H9 (cell line): ENCODE measurements at regions not wholly inside any gene's neighbourhood (a gene's known extent, or its start where the extent isn't known, plus 50 kb on each side); places are given as distances from the start of the nearest gene placed in this dataset.

Experiments
- DNase-seq: peaks from one replicate; pipeline ENCODE4 v3.0.0-alpha.2; 2017
- H2AFZ ChIP-seq: one replicate; pipeline ENCODE4 v1.6.1; 2013; ENCODE audit warnings: mild to moderate bottlenecking, low read length, control low read depth, moderate library complexity
- H2AK5ac ChIP-seq: 2 replicates; pipeline ENCODE4 v1.6.1; 2013; ENCODE audit warnings: low read length, control low read depth, mixed read lengths; ENCODE audit not compliant: insufficient read length
- H2BK120ac ChIP-seq: one replicate; pipeline ENCODE4 v1.6.1; 2013; ENCODE audit warnings: low read depth, mild to moderate bottlenecking, low read length, control low read depth, inconsistent platforms; ENCODE audit not compliant: poor library complexity, severe bottlenecking
- H2BK12ac ChIP-seq: 2 replicates; pipeline ENCODE4 v1.6.1; 2013; ENCODE audit warnings: low read length, control low read depth, mixed read lengths, low read depth; ENCODE audit not compliant: insufficient read length
- H2BK15ac ChIP-seq: 2 replicates; pipeline ENCODE4 v1.6.1; 2013; ENCODE audit warnings: low read depth, low read length, control low read depth
- H2BK20ac ChIP-seq: one replicate; pipeline ENCODE4 v1.6.1; 2013; ENCODE audit warnings: low read depth, mild to moderate bottlenecking, low read length, control low read depth, inconsistent platforms; ENCODE audit not compliant: poor library complexity, severe bottlenecking
- H2BK5ac ChIP-seq: 2 replicates; pipeline ENCODE4 v1.6.1; 2013; ENCODE audit warnings: low read length, control low read depth, mixed read lengths; ENCODE audit not compliant: insufficient read length
- H3K14ac ChIP-seq: 2 replicates; pipeline ENCODE4 v1.6.1; 2013; ENCODE audit warnings: low read length, control low read depth; ENCODE audit not compliant: insufficient read depth
- H3K18ac ChIP-seq: 2 replicates; pipeline ENCODE4 v1.6.1; 2013; ENCODE audit warnings: low read depth, mild to moderate bottlenecking, mixed read lengths, low read length, control low read depth; ENCODE audit not compliant: insufficient read length
- H3K23ac ChIP-seq: 2 replicates; pipeline ENCODE4 v1.6.1; 2013; ENCODE audit warnings: low read length, control low read depth, mixed read lengths, low read depth; ENCODE audit not compliant: insufficient read length
- H3K23me2 ChIP-seq: 2 replicates; pipeline ENCODE4 v1.6.1; 2013; ENCODE audit warnings: low read depth, mild to moderate bottlenecking, mixed read lengths, low read length, control low read depth; ENCODE audit not compliant: insufficient read length, poor library complexity, severe bottlenecking
- H3K27ac ChIP-seq: 2 replicates; pipeline ENCODE4 v1.5.1; 2013; ENCODE audit warnings: low read length, control low read depth, mixed read lengths, low read depth; ENCODE audit not compliant: insufficient read length
- H3K27me3 ChIP-seq: 2 replicates; pipeline ENCODE4 v1.6.1; 2013; ENCODE audit warnings: low read length, control low read depth, inconsistent platforms; ENCODE audit not compliant: insufficient read depth
- H3K4ac ChIP-seq: 2 replicates; pipeline ENCODE4 v1.6.1; 2013; ENCODE audit warnings: low read depth, mild to moderate bottlenecking, control low read depth, inconsistent platforms, low read length, moderate library complexity
- H3K4me1 ChIP-seq: 2 replicates; pipeline ENCODE4 v1.6.1; 2013; ENCODE audit warnings: low read length, control low read depth, inconsistent platforms; ENCODE audit not compliant: insufficient read depth
- H3K4me2 ChIP-seq: 2 replicates; pipeline ENCODE4 v1.6.1; 2013; ENCODE audit warnings: low read length, control low read depth, mixed read lengths; ENCODE audit not compliant: insufficient read length, insufficient read depth
- H3K56ac ChIP-seq: 2 replicates; pipeline ENCODE4 v1.6.1; 2013; ENCODE audit warnings: low read depth, mild to moderate bottlenecking, mixed read lengths, low read length, control low read depth; ENCODE audit not compliant: insufficient read length
- H3K79me1 ChIP-seq: 2 replicates; pipeline ENCODE4 v1.6.1; 2013; ENCODE audit warnings: low read depth, mild to moderate bottlenecking, moderate library complexity, low read length, control low read depth, inconsistent platforms; ENCODE audit not compliant: insufficient read depth, poor library complexity, severe bottlenecking
- H3K79me2 ChIP-seq: 2 replicates; pipeline ENCODE4 v1.6.1; 2013; ENCODE audit warnings: low read length, control low read depth, inconsistent platforms; ENCODE audit not compliant: insufficient read depth
- H3K9ac ChIP-seq: 2 replicates; pipeline ENCODE4 v1.6.1; 2013; ENCODE audit warnings: low read length, control low read depth, mixed read lengths; ENCODE audit not compliant: insufficient read length; ENCODE audit errors: extremely low read depth
- H3K9me3 ChIP-seq: one replicate; pipeline ENCODE4 v1.6.1; 2013; ENCODE audit warnings: low read depth, low read length, inconsistent platforms; ENCODE audit not compliant: control insufficient read depth
- H3T11ph ChIP-seq: one replicate; pipeline ENCODE4 v1.6.1; 2013; ENCODE audit warnings: mild to moderate bottlenecking, low read length, control low read depth, inconsistent platforms
- H4K20me1 ChIP-seq: one replicate; pipeline ENCODE4 v1.6.1; 2013; ENCODE audit not compliant: control insufficient read depth, insufficient read length, insufficient read depth
- H4K5ac ChIP-seq: 2 replicates; pipeline ENCODE4 v1.6.1; 2013; ENCODE audit warnings: low read depth, mild to moderate bottlenecking, mixed read lengths, low read length, control low read depth; ENCODE audit not compliant: insufficient read length
- H4K8ac ChIP-seq: replicated peaks from 2 replicates; pipeline ENCODE4 v1.6.1; 2013; ENCODE audit warnings: low read length, control low read depth, mixed read lengths, low read depth; ENCODE audit not compliant: insufficient read length
- H4K91ac ChIP-seq: 2 replicates; pipeline ENCODE4 v1.6.1; 2013; ENCODE audit warnings: low read depth, mild to moderate bottlenecking, moderate library complexity, mixed read lengths, low read length, control low read depth; ENCODE audit not compliant: insufficient read length
- H3K27ac Mint-ChIP-seq, 3 experiments: 2 replicates in 2 of 3; 3 replicates in 1 of 3; pipeline ENCODE4 v1.8.0; 2020 to 2021; ENCODE audit warnings: mixed read lengths in 3 of 3, mild to moderate bottlenecking in 1 of 3, moderate library complexity in 1 of 3
- H3K27me3 Mint-ChIP-seq: 2 replicates; pipeline ENCODE4 v1.8.0; 2021; ENCODE audit warnings: low read depth, mild to moderate bottlenecking, moderate library complexity, mixed read lengths
- H3K36me3 Mint-ChIP-seq, 3 experiments: 2 replicates in 2 of 3; 3 replicates in 1 of 3; pipeline ENCODE4 v1.8.0; 2020 to 2021; ENCODE audit warnings: low read depth in 3 of 3, mixed read lengths in 3 of 3; ENCODE audit not compliant: insufficient read depth in 1 of 3
- H3K4me1 Mint-ChIP-seq, 2 experiments: 2 replicates each; pipeline ENCODE4 v1.8.0; 2020; ENCODE audit warnings: mixed read lengths in 2 of 2
- H3K4me3 Mint-ChIP-seq, 2 experiments: 2 replicates in 1 of 2; 3 replicates in 1 of 2; pipeline ENCODE4 v1.8.0; 2020 to 2021; ENCODE audit warnings: mild to moderate bottlenecking in 2 of 2, mixed read lengths in 2 of 2, moderate library complexity in 1 of 2
- H3K9me3 Mint-ChIP-seq, 2 experiments: 2 replicates in 1 of 2; 3 replicates in 1 of 2; pipeline ENCODE4 v1.8.0; 2020; ENCODE audit warnings: mild to moderate bottlenecking in 2 of 2, mixed read lengths in 2 of 2, moderate library complexity in 1 of 2
- WGBS: extraction: QIAGEN DNeasy Blood & Tissue Kit; methylation state at CpG from one replicate; pipeline ENCODE4 v1.1.7; 2013; ENCODE audit warnings: missing lambda C conversion rate, low lambda C conversion rate, mixed read lengths; ENCODE audit not compliant: insufficient read length; ENCODE audit errors: extremely low coverage; 5-methylcytosine and 5-hydroxymethylcytosine counted together
- TF ChIP-seq, protein P1 (sequence below): fragments of 200-600 bp; sonication (generic); conservative IDR thresholded peaks from 3 replicates; pipeline ENCODE4 v1.8.0; 2021; ENCODE audit warnings: antibody characterized with exemption, mild to moderate bottlenecking

DNA sequence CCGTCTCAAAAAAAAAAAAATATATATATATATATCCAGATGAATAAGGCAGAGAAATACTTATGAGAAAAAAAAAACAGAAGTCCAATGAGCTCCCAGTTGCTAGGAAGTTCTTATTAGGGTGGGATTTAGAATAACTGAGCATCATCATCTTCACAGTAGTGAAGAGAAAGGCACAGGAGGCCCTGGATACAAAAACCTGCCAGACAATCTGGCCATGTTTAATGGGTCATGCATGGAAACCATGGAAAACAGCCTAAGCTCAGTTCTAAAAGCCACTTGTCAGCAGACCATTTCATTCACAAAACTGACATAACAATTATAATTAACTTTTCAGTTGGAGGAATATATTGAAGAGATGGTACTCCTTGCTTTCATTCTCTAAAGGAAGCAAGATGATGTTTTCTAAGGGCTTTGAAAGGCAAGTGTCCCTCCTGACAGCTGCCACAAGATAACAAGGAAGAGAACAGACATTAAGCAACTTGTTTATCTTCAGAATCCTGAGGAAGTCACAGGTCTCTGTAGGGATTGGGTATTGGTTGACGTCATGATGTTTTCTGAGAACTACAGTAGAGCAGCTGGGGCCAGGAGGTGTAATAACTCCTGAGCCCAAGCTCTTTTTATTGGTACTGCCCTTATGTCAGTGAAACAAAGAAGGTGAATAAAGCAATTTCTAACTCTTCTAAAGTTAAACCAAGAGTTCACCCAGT, 463.1 kb downstream of the DMAC1 start:
- Histone ChIP-seq H2BK12ac (no peak overlapping the region), H3K18ac (no peak overlapping the region), H3K9ac (no peak overlapping the region), H3K23me2 (no peaks in the 10 kb centered on the region), H3K9me3 (no peaks in the 10 kb centered on the region), H2AK5ac (no peak overlapping the region), H3K4me2 (no peak overlapping the region), H4K8ac (no peak overlapping the region), H4K91ac (no peak overlapping the region), H2BK20ac (no peak overlapping the region), H3K27ac (no peak overlapping the region), H2AFZ (no peak overlapping the region), H2BK15ac (no peak overlapping the region), H3K4me1 (no peaks in the 10 kb centered on the region), H3K27me3 (no peaks in the 10 kb centered on the region), H4K20me1 (no peaks in the 10 kb centered on the region), H3K79me1 (no peaks in the 10 kb centered on the region), H2BK120ac (no peak overlapping the region), H3T11ph (no peak overlapping the region), H3K14ac (no peak overlapping the region), H2BK5ac (no peak overlapping the region), H3K56ac (no peak overlapping the region), H3K23ac (no peak overlapping the region), H3K79me2 (no peaks in the 10 kb centered on the region), H4K5ac (no peak overlapping the region), H3K4ac (no peak overlapping the region)
- Mint-ChIP-seq H3K4me3 (no peak overlapping the region), H3K36me3 (no peaks in the 10 kb centered on the region), H3K4me1 (peaks cover 0 to 2% of the 10 kb centered on the region in 2 experiments; a peak in 1 of 4 replicates), H3K27ac (no peak overlapping the region), H3K9me3 (no peaks in the 10 kb centered on the region), H3K27me3 (no peaks in the 10 kb centered on the region)
- no peak for DNase-seq
- TF ChIP-seq, protein P1, sequence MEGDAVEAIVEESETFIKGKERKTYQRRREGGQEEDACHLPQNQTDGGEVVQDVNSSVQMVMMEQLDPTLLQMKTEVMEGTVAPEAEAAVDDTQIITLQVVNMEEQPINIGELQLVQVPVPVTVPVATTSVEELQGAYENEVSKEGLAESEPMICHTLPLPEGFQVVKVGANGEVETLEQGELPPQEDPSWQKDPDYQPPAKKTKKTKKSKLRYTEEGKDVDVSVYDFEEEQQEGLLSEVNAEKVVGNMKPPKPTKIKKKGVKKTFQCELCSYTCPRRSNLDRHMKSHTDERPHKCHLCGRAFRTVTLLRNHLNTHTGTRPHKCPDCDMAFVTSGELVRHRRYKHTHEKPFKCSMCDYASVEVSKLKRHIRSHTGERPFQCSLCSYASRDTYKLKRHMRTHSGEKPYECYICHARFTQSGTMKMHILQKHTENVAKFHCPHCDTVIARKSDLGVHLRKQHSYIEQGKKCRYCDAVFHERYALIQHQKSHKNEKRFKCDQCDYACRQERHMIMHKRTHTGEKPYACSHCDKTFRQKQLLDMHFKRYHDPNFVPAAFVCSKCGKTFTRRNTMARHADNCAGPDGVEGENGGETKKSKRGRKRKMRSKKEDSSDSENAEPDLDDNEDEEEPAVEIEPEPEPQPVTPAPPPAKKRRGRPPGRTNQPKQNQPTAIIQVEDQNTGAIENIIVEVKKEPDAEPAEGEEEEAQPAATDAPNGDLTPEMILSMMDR, result no peak
- no CpG with 5 or more reads among the region's 2 CpGs for WGBS
